ENCODE measurements at regions not wholly inside any gene's neighbourhood (a gene's known extent, or its start where the extent isn't known, plus 50 kb on each side); places are given as distances from the start of the nearest gene placed in this dataset.
A peak's percentile ranks its signal among the peaks of the same experiment; 100 is the strongest.

DNA sequence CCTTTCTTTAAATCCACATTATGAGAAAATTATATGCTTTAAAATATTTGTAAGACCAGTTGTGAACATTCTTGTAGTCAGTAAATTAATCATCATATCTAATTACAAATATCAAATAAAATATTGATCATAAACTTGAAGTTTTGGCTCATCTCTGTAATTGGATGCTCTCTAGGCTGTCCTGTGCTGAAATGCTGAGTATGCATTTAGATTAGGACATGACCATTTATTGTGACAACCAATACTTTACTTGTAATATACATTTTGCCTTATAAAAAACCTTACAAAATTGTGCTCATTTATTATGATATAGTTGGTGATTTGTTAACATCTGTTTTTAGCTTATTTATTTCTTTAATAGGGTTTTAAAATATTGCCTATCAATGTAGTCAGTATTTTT lies 116.1 kb upstream of the DOCK10 start:
- Histone ChIP-seq H3K27me3 (ENCODE audit: insufficient read depth, poor library complexity, severe bottlenecking) (no peaks in the 10 kb centered on the region), H3K4me1 (ENCODE audit: insufficient read depth, poor library complexity, severe bottlenecking) (no peaks in the 10 kb centered on the region), H3K36me3 (ENCODE audit: low read depth) (no peaks in the 10 kb centered on the region), H3K4me3 (ENCODE audit: severe bottlenecking) (no peak overlapping the region), H3K9me3 (ENCODE audit: severe bottlenecking) (no peaks in the 10 kb centered on the region), H3K27ac (ENCODE audit: poor library complexity, severe bottlenecking) (no peak overlapping the region)
- DNase-seq (ENCODE audit: low spot score) (no peak), ATAC-seq (ENCODE audit: low read depth) (no peak)
- TF ChIP-seq, protein P1, sequence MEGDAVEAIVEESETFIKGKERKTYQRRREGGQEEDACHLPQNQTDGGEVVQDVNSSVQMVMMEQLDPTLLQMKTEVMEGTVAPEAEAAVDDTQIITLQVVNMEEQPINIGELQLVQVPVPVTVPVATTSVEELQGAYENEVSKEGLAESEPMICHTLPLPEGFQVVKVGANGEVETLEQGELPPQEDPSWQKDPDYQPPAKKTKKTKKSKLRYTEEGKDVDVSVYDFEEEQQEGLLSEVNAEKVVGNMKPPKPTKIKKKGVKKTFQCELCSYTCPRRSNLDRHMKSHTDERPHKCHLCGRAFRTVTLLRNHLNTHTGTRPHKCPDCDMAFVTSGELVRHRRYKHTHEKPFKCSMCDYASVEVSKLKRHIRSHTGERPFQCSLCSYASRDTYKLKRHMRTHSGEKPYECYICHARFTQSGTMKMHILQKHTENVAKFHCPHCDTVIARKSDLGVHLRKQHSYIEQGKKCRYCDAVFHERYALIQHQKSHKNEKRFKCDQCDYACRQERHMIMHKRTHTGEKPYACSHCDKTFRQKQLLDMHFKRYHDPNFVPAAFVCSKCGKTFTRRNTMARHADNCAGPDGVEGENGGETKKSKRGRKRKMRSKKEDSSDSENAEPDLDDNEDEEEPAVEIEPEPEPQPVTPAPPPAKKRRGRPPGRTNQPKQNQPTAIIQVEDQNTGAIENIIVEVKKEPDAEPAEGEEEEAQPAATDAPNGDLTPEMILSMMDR (IDR thresholded peaks at IDR 0.05; ENCODE audit: poor library complexity, severe bottlenecking): no peak

DNA sequence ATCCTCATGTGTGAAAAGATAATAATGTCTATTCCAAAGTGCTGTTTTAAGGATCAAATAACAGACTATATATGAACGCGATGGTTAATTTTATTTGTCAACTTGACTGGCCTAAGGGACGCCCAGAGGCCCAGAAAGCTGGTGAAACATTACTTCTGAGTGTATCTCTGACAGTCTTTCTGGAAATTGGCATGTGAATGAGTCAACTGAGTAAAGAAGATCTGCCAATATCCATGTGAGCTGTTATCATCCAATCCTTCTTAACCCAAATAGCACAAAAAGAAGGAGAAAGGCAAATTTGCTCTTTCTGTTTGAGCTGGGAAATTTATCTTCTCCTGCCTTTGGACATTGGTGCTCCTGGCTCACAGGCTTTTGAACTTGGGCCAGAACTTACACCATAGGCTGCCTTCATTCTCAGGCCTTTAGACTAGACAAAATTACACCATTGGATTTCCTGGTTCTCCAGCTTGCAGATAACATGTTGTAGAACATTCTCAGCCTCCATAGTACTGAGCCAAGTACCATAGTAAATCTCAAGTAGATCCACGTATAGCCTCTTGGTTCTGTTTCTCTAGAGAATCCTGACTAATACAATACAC lies 114.7 kb upstream of the DOCK10 start:
- H3K27me3 ChIP-seq (ENCODE audit: insufficient read depth, poor library complexity, severe bottlenecking): no peaks in the 10 kb centered on the region
- no peaks in the 10 kb centered on the region for H3K36me3 ChIP-seq (ENCODE audit: low read depth)
- no peaks in the 10 kb centered on the region for H3K9me3 ChIP-seq (ENCODE audit: severe bottlenecking)
- ATAC-seq (ENCODE audit: low read depth) (no peak), DNase-seq (ENCODE audit: low spot score) (no peak)
- H3K27ac ChIP-seq (ENCODE audit: poor library complexity, severe bottlenecking): no peak overlapping the region
- H3K4me1 ChIP-seq (ENCODE audit: insufficient read depth, poor library complexity, severe bottlenecking): no peaks in the 10 kb centered on the region
- TF ChIP-seq, protein P1 (IDR thresholded peaks at IDR 0.05; ENCODE audit: poor library complexity, severe bottlenecking): no peak
- no peak overlapping the region for H3K4me3 ChIP-seq (ENCODE audit: severe bottlenecking)

DNA sequence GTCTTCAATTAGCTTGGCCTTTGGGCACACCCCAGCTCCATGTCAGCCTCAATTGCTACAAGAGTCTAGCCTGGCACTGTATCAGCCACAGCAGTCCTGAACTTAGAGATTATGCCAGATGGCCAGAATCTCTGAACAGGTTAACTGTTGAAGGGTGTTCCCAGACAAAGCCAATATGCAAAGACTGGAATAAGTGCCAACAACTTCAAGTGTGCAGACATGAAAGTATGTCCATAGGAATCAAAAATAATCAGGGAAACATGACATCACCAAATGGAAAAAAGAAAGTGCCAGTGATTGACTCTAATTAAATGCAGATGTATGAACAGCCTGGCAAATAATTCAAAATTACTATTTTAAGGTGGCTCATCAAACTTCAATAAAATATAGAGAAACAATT lies 98.5 kb upstream of the DOCK10 start:
- Histone ChIP-seq H3K4me3 (ENCODE audit: severe bottlenecking) (no peak overlapping the region), H3K9me3 (ENCODE audit: severe bottlenecking) (no peaks in the 10 kb centered on the region), H3K27ac (ENCODE audit: poor library complexity, severe bottlenecking) (no peak overlapping the region), H3K36me3 (ENCODE audit: low read depth) (no peaks in the 10 kb centered on the region), H3K27me3 (ENCODE audit: insufficient read depth, poor library complexity, severe bottlenecking) (no peaks in the 10 kb centered on the region), H3K4me1 (ENCODE audit: insufficient read depth, poor library complexity, severe bottlenecking) (peaks cover 4% of the 10 kb centered on the region)
- TF ChIP-seq, protein P1 (IDR thresholded peaks at IDR 0.05; ENCODE audit: poor library complexity, severe bottlenecking): no peak
- no peak for ATAC-seq (ENCODE audit: low read depth)
- no peak for DNase-seq (ENCODE audit: low spot score)

DNA sequence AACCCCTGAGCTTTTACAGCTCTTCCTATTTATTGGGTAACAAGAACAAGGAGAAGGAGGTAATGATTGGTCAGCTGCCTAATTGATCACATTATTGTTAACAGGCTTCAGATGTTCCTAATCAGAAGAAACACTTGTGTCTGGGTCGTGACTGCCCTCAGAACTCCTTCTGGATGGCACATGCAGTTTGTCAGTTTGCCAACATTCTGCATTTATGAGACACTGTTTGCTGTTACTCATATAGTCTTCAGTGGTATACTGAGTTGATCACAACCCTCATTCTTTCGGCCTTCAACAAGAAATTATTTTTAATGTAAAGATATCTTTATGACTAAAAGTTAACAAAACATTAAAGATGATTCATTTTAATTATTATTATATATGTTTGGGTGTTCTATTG lies 95.7 kb upstream of the DOCK10 start:
- no peaks in the 10 kb centered on the region for H3K9me3 ChIP-seq (ENCODE audit: severe bottlenecking)
- no peak overlapping the region for H3K4me3 ChIP-seq (ENCODE audit: severe bottlenecking)
- ATAC-seq (ENCODE audit: low read depth): 0 out of 3 replicates have a peak, but pooled peaks have one; percentile 29
- TF ChIP-seq, protein P1 (IDR thresholded peaks at IDR 0.05; ENCODE audit: poor library complexity, severe bottlenecking): no peak
- H3K27ac ChIP-seq (ENCODE audit: poor library complexity, severe bottlenecking): no peak overlapping the region
- no peaks in the 10 kb centered on the region for H3K36me3 ChIP-seq (ENCODE audit: low read depth)
- H3K27me3 ChIP-seq (ENCODE audit: insufficient read depth, poor library complexity, severe bottlenecking): no peaks in the 10 kb centered on the region
- peaks cover 4% of the 10 kb centered on the region for H3K4me1 ChIP-seq (ENCODE audit: insufficient read depth, poor library complexity, severe bottlenecking)
- no peak for DNase-seq (ENCODE audit: low spot score)

DNA sequence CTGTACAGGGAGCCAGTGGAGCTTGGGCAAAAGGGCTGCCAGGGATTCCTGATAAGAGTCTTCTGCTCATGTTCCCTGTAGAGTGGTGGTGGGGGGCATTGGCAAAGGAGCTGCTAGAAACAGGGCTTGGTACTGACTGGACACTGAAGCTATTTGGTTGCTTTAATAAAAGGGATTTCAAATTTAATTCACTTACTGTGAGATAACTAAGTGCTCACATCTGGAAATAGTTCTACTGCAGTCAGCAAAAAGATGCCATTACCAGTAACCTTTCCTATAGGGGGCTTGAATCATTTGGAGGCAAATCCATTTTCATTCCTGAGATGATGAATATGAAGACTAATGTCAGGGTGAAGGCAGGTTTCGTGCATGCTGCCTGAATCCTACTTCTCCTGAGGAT lies 94.3 kb upstream of the DOCK10 start:
- H3K36me3 ChIP-seq (ENCODE audit: low read depth): no peaks in the 10 kb centered on the region
- no peak for DNase-seq (ENCODE audit: low spot score)
- no peak overlapping the region for H3K4me3 ChIP-seq (ENCODE audit: severe bottlenecking)
- no peak overlapping the region for H3K27ac ChIP-seq (ENCODE audit: poor library complexity, severe bottlenecking)
- TF ChIP-seq, protein P1 (IDR thresholded peaks at IDR 0.05; ENCODE audit: poor library complexity, severe bottlenecking): no peak
- no peaks in the 10 kb centered on the region for H3K9me3 ChIP-seq (ENCODE audit: severe bottlenecking)
- peaks cover 4% of the 10 kb centered on the region for H3K4me1 ChIP-seq (ENCODE audit: insufficient read depth, poor library complexity, severe bottlenecking)
- no peak for ATAC-seq (ENCODE audit: low read depth)
- H3K27me3 ChIP-seq (ENCODE audit: insufficient read depth, poor library complexity, severe bottlenecking): no peaks in the 10 kb centered on the region
